ENCODE measurements at regions not wholly inside any gene's neighbourhood (a gene's known extent, or its start where the extent isn't known, plus 50 kb on each side); places are given as distances from the start of the nearest gene placed in this dataset.

- Histone ChIP-seq H3K27ac (no peak overlapping the region), H3K4me1 (ENCODE audit: low read depth) (no peaks in the 10 kb centered on the region), H3K9me3 (ENCODE audit: low read depth) (no peaks in the 10 kb centered on the region), H3K36me3 (no peaks in the 10 kb centered on the region), H3K27me3 (no peaks in the 10 kb centered on the region), H3K4me3 (no peak overlapping the region)
- DNase-seq (ENCODE audit: low read depth in 1 of 2, low spot score in 1 of 2): no peak
- no peak for TF ChIP-seq CTCF (IDR thresholded peaks at IDR 0.05; ENCODE audit: low read depth, low read length)
Observed at GRCh38 chr3:181887685-181888084, 176.0 kb downstream of the SOX2 start.

- H3K9me3 ChIP-seq (ENCODE audit: low read depth): no peaks in the 10 kb centered on the region
- H3K27me3 ChIP-seq: no peaks in the 10 kb centered on the region
- no peaks in the 10 kb centered on the region for H3K36me3 ChIP-seq
- no peak overlapping the region for H3K27ac ChIP-seq
- no peak overlapping the region for H3K4me3 ChIP-seq
- H3K4me1 ChIP-seq (ENCODE audit: low read depth): no peaks in the 10 kb centered on the region
- no peak for DNase-seq (ENCODE audit: low read depth in 1 of 2, low spot score in 1 of 2)
- no peak for TF ChIP-seq CTCF (IDR thresholded peaks at IDR 0.05; ENCODE audit: low read depth, low read length)
Observed at GRCh38 chr3:181888234-181888633, 176.5 kb downstream of the SOX2 start.

- H3K36me3 ChIP-seq: no peaks in the 10 kb centered on the region
- no peak overlapping the region for H3K27ac ChIP-seq
- no peak for TF ChIP-seq CTCF (IDR thresholded peaks at IDR 0.05; ENCODE audit: low read depth, low read length)
- no peaks in the 10 kb centered on the region for H3K27me3 ChIP-seq
- DNase-seq (ENCODE audit: low read depth in 1 of 2, low spot score in 1 of 2): no peak
- H3K4me3 ChIP-seq: no peak overlapping the region
- no peaks in the 10 kb centered on the region for H3K4me1 ChIP-seq (ENCODE audit: low read depth)
- no peaks in the 10 kb centered on the region for H3K9me3 ChIP-seq (ENCODE audit: low read depth)
Observed at GRCh38 chr3:181892848-181893247, 181.1 kb downstream of the SOX2 start.

- Histone ChIP-seq H3K9me3 (ENCODE audit: low read depth) (no peaks in the 10 kb centered on the region), H3K4me1 (ENCODE audit: low read depth) (no peaks in the 10 kb centered on the region), H3K27me3 (no peaks in the 10 kb centered on the region), H3K27ac (no peak overlapping the region), H3K4me3 (no peak overlapping the region), H3K36me3 (no peaks in the 10 kb centered on the region)
- TF ChIP-seq CTCF (IDR thresholded peaks at IDR 0.05; ENCODE audit: low read depth, low read length): no peak
- no peak for DNase-seq (ENCODE audit: low read depth in 1 of 2, low spot score in 1 of 2)
Observed at GRCh38 chr3:181896605-181897004, 184.9 kb downstream of the SOX2 start.

GRCh38 chr3:181899702-181900101, 188.0 kb downstream of the SOX2 start:
- no peaks in the 10 kb centered on the region for H3K4me1 ChIP-seq (ENCODE audit: low read depth)
- no peak overlapping the region for H3K27ac ChIP-seq
- H3K36me3 ChIP-seq: no peaks in the 10 kb centered on the region
- TF ChIP-seq CTCF (IDR thresholded peaks at IDR 0.05; ENCODE audit: low read depth, low read length): no peak
- no peak for DNase-seq (ENCODE audit: low read depth in 1 of 2, low spot score in 1 of 2)
- no peaks in the 10 kb centered on the region for H3K27me3 ChIP-seq
- H3K9me3 ChIP-seq (ENCODE audit: low read depth): no peaks in the 10 kb centered on the region
- no peak overlapping the region for H3K4me3 ChIP-seq

GRCh38 chr3:181901626-181902025, 189.9 kb downstream of the SOX2 start:
- no peak overlapping the region for H3K4me3 ChIP-seq
- no peaks in the 10 kb centered on the region for H3K27me3 ChIP-seq
- no peaks in the 10 kb centered on the region for H3K36me3 ChIP-seq

More at GRCh38 chr3:181901626-181902025, 189.9 kb downstream of the SOX2 start:
- no peaks in the 10 kb centered on the region for H3K9me3 ChIP-seq (ENCODE audit: low read depth)
- H3K4me1 ChIP-seq (ENCODE audit: low read depth): no peaks in the 10 kb centered on the region
- no peak for DNase-seq (ENCODE audit: low read depth in 1 of 2, low spot score in 1 of 2)
- TF ChIP-seq CTCF (IDR thresholded peaks at IDR 0.05; ENCODE audit: low read depth, low read length): no peak
- H3K27ac ChIP-seq: no peak overlapping the region
